ENCODE measurements at regions not wholly inside any gene's neighbourhood (a gene's known extent, or its start where the extent isn't known, plus 50 kb on each side); places are given as distances from the start of the nearest gene placed in this dataset.
A peak's percentile ranks its signal among the peaks of the same experiment; 100 is the strongest.

- DNase-seq (ENCODE audit: low read depth, low spot score) = no peak
Measured at GRCh38 chr2:158006961-158007719, 94.5 kb upstream of the UPP2 start.

DNA sequence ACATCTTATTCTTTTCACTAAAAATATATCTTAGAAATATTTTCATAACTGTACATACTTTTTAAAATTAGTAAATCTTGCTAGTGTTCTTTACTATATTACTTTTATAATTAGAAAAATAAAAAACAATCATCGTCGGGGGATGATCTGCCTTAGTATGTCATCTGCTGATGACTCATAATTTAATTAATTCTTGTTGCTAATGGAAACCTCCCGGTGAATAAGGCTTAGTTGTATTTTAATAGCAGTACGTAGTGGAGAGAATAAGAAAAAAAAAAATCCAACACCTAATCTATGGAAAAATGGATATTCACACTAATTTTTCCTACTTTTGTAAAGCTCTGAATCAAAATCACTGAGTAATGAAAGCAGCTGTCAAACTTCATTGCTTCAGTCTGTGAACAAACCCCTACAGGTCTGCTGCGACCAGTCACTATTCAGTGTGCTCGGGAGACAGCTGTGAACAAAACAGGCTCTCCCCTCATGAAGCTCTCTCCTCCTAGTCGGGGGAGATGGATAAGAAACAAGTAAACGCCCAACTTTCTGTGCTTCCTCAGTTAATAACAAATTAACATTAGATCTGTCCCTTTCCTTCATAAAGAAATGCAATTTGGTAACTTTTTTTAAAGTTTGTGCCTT lies 97.4 kb upstream of the UPP2 start:
- DNase-seq (ENCODE audit: low read depth, low spot score) = no peak

DNA sequence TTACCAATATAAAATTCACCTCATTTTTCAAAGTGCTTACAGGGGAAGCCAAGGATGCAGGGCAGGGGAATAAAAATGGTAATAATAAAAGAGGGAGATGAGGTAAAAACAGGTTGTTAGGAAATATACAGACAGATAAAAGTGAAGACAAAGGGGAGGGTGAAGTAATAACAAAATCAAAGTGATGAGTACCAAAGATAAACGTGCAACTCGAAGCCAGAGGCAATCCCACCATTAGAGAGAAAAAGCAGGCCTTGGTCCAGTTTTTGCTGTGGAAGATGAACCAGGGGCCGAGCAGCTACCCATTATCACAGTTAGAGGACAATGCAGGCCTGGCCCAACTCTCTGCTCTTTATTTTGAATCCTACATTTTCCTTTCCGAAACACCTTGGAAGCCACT lies 99.6 kb upstream of the UPP2 start:
- DNase-seq (ENCODE audit: low read depth, low spot score) = no peak

GRCh38 chr2:157996799-157997198 lies 104.9 kb upstream of the UPP2 start:
- no peak for DNase-seq (ENCODE audit: low read depth, low spot score)

DNA sequence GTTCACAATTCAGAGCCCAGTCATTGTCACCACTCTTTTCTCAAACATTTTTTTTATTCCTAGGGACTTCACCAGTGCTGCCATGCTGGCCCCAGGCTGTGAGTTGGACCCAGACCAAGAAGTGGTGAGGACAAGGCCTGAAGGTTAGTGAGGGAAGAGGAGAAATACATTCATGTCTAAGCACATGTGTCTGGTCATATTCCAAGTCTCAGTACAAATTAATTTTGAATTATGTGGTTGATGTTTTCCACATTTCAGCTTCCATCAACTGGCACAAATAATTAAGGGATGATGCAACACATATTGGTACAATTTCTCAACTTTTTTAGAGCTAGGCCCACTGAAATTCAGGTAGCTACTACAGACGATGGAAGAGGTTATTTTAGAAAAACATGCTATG lies 106.6 kb upstream of the UPP2 start:
- no peak for DNase-seq (ENCODE audit: low read depth, low spot score)

DNA sequence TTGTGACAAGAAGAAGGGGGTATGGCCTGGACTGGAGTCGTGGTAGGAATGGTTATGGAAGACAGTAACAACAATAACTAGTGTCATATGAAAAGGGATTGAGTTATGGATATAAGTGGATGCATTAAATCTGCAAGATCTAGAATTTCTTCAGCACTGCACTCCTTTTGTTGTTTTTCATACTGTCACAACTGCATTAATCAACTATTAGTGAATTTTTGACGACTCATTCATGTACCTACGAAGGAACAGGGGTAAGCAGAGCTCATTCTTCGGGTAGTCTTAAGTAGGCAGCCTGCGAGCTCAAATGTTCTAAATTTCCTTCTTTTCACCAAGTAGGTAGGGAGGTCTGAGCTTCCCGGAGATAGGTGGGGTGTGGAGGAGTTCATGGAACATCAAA lies 109.7 kb upstream of the UPP2 start:
- no peak for DNase-seq (ENCODE audit: low read depth, low spot score)

DNA sequence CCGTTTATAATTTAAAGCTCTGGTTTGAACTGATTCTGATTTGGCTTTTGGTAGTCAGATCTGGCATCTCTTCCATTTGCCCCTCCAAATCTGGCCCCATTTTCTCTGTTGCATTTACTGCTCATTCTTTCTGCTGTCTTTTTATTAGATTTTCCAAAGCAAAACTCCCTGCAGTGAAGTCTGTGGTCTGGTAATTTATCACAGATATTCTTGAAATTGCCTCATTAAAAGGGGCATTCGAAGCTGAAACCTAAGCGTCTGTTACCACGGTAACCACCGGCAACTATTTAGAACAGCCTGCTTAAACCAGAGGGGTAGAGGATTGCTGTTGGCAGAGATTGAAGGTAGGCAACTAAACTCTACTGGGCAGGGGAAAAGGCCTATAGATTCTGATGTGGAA lies 111.5 kb upstream of the UPP2 start:
- DNase-seq (ENCODE audit: low read depth, low spot score) = no peak

GRCh38 chr2:157989227-157989626 lies 112.4 kb upstream of the UPP2 start:
- DNase-seq (ENCODE audit: low read depth, low spot score) = no peak

DNA sequence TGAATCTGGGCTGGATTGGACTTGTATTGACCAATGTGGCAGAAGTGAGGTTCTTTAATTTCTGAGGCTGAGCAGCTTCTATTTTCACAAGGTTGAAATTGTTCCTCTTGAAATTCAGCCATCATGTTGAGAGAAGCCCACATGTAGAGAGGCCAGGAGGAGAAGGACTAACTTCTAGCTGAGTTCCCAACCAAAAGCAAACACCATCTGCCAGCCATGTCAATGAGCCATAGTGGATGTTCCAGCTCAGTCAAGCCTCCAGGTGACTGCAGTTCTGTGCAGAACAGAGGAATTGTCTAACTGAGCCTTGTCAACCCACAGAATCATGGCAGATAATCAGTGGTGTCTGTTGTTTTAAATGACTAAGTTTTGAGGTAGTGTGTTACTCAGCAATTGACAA lies 110.6 kb upstream of the ACVR1 start:
- DNase-seq (ENCODE audit: low read depth, low spot score) = no peak

DNA sequence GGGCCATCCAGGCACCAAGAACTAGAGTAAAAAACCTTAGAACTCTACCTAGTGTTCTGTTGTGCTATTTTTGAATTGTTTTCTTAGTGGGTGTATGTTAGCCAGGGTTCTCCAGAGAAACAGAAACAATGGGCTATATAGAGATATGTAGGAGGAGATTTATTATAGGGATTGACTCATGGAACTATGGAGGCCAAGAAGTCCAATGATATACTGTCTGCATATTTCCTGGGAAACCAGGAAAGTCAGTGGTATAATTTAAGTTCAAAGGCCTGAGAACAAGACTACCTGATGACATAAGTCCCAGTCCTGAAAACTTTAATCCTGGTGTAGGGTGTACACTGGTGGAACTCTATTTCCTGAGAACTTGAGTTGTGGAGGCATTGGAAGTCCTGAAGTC lies 108.7 kb upstream of the ACVR1 start:
- no peak for DNase-seq (ENCODE audit: low read depth, low spot score)

DNA sequence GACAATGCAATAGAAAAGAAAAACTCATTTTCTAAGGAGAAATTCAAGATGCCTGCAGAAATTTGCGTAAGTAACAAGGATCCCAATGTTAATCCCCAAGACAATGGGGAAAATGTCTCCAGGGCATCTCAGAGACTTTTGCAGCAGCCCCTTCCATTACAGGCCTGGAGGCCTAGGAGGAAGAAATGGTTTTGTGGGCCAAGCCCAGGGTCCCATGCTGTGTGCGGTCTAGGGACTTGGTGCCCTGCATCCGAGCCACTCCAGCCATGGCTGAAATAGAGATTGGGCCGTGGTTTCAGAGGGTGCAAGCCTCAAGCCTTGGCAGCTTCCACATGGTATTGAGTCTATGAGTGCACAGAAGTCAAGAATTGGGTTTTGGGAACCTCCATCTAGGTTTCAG lies 103.9 kb upstream of the ACVR1 start:
- DNase-seq (ENCODE audit: low read depth, low spot score) = no peak

DNA sequence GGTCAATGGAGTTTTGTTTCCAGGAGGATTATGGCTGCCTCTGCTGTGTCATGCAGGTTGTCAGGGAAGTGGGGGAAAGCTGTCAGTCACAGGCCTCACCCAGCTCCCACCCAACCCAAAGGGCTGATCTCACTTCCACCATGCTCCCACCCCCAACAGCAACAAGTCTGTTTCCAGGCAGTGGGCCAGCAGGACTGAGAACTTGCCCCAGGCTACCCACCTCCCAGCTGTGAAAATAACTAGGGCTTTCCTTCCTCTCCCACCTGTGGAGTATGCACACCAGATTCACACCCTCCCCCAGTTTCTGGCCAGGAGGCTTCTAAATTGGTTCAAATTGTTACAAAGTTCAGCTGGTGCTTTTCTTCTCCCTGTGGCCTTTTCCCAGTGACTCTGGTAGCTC lies 95.6 kb upstream of the ACVR1 start:
- peak; percentile 54 for DNase-seq (ENCODE audit: low read depth, low spot score)

DNA sequence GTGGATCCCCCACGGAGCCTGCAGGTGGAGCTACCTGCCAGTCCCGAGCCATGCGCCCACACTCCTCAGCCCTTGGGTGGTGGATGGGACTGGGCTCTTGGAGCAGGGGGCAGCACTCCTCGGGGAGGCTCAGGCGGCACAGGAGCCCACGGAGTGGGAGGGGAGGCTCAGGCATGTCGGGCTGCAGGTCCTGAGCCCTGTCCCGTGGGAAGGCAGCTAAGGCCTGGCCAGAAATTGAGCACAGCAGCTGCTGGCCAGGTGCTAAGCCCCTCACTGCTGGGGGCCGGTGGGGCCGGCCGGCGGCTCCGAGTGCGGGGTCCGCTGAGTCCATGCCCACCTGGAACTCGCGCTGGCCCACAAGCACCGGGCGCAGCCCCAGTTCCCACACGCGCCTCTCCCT lies 91.7 kb upstream of the ACVR1 start:
- DNase-seq (ENCODE audit: low read depth, low spot score) = no peak

DNA sequence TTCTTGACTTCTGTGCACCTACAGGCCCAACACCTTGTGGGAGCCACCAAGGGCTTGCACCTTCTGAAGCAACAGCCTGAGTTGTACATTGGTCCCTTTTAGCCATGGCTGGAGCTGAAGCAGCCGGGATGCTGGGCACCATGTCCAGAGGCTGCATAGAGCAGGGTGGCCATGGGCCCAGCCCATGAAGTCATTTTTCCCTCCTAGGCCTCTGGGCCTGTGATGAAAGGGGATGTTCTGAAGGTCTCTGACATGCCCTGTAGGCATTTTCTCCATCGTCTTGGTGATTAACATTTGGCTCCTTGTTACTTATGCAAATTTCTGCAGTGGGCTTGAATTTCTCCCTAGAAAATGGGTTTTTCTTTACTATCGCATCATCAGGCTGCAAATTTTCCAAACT lies 83.1 kb upstream of the ACVR1 start:
- DNase-seq (ENCODE audit: low read depth, low spot score) = no peak

DNA sequence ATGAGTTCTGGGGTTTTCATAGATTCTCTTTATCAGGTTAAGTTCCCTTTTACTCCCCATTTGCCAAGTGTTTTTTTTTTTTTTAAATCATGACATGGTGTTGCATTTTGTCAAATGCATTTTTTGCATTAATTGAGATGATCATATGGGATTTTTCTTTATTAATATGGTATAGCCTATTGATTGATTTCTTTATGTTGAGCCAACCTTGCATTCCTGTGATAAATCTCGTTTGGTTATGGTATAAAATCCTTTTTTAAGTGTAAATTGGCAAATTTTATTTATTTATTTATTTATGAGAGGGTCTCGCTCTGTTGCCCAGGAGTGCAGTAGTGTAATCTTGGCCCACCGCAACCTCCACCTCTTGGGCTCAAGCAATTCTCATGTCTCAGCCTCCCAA lies 81.5 kb upstream of the ACVR1 start:
- no peak for DNase-seq (ENCODE audit: low read depth, low spot score)

GRCh38 chr2:157952558-157952957 lies 76.4 kb upstream of the ACVR1 start:
- DNase-seq (ENCODE audit: low read depth, low spot score) = no peak

DNA sequence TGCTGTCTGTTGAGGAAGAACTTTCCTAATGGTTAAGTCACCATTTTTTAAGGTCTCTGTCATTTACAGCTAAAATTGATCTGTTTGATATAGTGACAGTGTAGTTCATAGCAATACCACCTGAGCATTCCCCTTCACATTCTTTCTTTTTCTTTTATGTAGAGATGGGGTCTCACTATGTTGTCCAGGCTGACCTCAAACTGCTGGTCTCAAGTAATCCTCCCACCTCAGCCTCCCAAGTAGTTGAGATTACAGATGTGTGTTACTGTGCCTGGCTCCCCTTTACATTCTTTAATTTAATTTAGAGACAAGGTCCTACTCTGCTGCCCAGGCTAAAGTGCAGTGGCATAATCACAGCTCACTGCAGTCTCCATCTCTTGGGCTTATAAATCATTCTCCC lies 72.7 kb upstream of the ACVR1 start:
- no peak for DNase-seq (ENCODE audit: low read depth, low spot score)

DNA sequence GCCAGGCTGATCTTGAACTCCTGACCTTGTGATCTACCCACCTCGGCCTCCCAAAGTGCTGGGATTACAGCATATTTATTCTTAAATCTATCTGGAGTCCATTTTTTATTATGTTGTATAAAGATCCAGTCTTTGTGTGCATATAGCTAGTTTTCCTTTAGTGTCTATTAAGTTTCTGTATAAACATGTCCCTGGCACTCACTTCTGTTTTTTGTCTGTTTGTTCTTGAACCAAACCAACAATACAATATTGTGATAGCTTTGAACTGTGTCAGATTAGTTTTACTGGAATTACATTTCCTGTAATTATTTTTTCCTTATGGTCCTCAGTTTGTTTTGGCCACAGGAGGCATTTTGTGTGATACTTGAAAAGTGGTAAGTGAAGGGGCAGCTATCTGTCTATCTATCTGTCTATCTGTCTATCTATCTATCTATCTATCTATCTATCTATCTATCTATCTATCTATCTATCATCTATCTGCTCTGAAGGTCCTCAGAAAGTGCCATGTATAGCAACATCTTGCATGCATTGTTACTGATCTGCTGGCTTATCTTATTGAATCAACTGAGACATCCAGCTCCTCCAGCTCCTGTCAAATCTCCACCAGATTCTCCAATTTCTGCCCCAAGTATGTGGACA lies 70.9 kb upstream of the ACVR1 start:
- no peak for DNase-seq (ENCODE audit: low read depth, low spot score)

GRCh38 chr2:157940024-157940423 lies 63.9 kb upstream of the ACVR1 start:
- DNase-seq (ENCODE audit: low read depth, low spot score) = no peak

- no peak for DNase-seq (ENCODE audit: low read depth, low spot score)
Measured at GRCh38 chr2:157938556-157938955, 62.4 kb upstream of the ACVR1 start.

DNA sequence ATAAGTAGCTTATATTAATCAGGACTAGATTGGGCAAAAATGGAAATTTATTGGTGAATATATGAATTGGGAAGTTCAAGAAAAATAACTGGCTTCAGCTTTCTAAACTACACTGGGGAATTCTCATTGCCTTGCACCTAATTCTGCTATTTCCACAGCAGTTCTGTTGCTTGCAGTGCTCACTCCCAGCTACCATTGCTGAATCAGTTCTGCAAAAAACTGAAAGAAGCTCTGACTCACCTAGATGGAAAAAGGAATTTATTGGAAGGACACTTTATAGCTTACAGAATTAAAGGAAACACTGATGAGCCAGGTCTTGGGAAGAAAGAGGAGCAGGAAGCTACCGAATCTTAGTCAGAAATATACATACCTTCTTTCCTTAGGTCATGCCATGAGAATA lies 60.3 kb upstream of the ACVR1 start:
- no peak for DNase-seq (ENCODE audit: low read depth, low spot score)

DNA sequence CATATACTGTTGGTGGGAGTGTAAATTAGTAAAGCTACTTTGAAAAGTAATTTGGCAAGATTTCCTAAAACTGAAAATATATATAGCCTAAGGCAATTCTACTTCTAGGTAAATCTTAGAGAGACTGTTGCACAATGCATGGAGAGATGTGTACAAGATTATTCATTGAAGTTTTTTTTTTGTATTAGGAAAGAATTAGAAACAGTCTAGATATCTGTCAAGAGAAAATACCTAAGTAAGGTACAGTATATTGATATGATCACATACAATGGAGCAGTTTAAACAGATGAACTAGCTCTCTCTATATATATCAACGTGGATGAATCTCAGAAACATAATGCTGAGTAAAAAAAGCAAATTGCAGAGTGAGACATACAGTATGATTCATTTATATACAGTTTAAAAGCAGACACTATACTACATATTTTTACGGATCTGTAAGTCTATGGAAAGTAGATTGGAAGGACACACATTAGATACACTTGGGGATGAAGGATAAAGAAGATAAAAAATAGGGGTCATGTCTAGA lies 59.3 kb upstream of the ACVR1 start:
- DNase-seq (ENCODE audit: low read depth, low spot score) = no peak

Data from smooth muscle cell of the brain vasculature (primary cell).